ENCODE measurements at regions not wholly inside any gene's neighbourhood (a gene's known extent, or its start where the extent isn't known, plus 50 kb on each side); places are given as distances from the start of the nearest gene placed in this dataset.
A peak's percentile ranks its signal among the peaks of the same experiment; 100 is the strongest.

GRCh38 chr2:237156031-237156856 is 70.6 kb downstream of the COPS8 start:
- no peak for TF ChIP-seq CTCF (IDR thresholded peaks at IDR 0.05; ENCODE audit: low read depth, low read length)
- peak; percentile 87 to 94 for DNase-seq (ENCODE audit: low read depth in 2 of 2)
- H3K4me3 ChIP-seq (replicated peaks in 1 of 2; ENCODE audit: low read depth in 2 of 2, low read length in 2 of 2) = no peak overlapping the region

GRCh38 chr2:237156857-237157779 is 71.4 kb downstream of the COPS8 start:
- no peak overlapping the region for H3K4me3 ChIP-seq (replicated peaks in 1 of 2; ENCODE audit: low read depth in 2 of 2, low read length in 2 of 2)
- no peak for TF ChIP-seq CTCF (IDR thresholded peaks at IDR 0.05; ENCODE audit: low read depth, low read length)
- DNase-seq (ENCODE audit: low read depth in 2 of 2) = peak in 1 of 2 donors; percentile 23

- TF ChIP-seq CTCF (IDR thresholded peaks at IDR 0.05; ENCODE audit: low read depth, low read length) = no peak
- no peak for DNase-seq (ENCODE audit: low read depth in 2 of 2)
These were observed 72.1 kb downstream of the COPS8 start for GRCh38 chr2:237157780-237158102.

GRCh38 chr2:237158194-237158593 is 72.5 kb downstream of the COPS8 start:
- TF ChIP-seq CTCF (IDR thresholded peaks at IDR 0.05; ENCODE audit: low read depth, low read length) = no peak
- DNase-seq (ENCODE audit: low read depth in 2 of 2) = no peak
- H3K4me3 ChIP-seq (replicated peaks in 1 of 2; ENCODE audit: low read depth in 2 of 2, low read length in 2 of 2) = no peak overlapping the region

More at GRCh38 chr2:237157780-237158102, 72.1 kb downstream of the COPS8 start:
- no peak overlapping the region for H3K4me3 ChIP-seq (replicated peaks in 1 of 2; ENCODE audit: low read depth in 2 of 2, low read length in 2 of 2)

- H3K4me3 ChIP-seq (replicated peaks in 1 of 2; ENCODE audit: low read depth in 2 of 2, low read length in 2 of 2) = no peak overlapping the region
- DNase-seq (ENCODE audit: low read depth in 2 of 2) = peak; percentile 61 to 88
- no peak for TF ChIP-seq CTCF (IDR thresholded peaks at IDR 0.05; ENCODE audit: low read depth, low read length)
These were observed 73.6 kb downstream of the COPS8 start for GRCh38 chr2:237159006-237159911.

- H3K4me3 ChIP-seq (replicated peaks in 1 of 2; ENCODE audit: low read depth in 2 of 2, low read length in 2 of 2) = no peak overlapping the region
- DNase-seq (ENCODE audit: low read depth in 2 of 2) = no peak
- TF ChIP-seq CTCF (IDR thresholded peaks at IDR 0.05; ENCODE audit: low read depth, low read length) = no peak
These were observed 74.7 kb downstream of the COPS8 start for GRCh38 chr2:237160271-237160919.
